LNCAP (cell line): ENCODE measurements at regions not wholly inside any gene's neighbourhood (a gene's known extent, or its start where the extent isn't known, plus 50 kb on each side); places are given as distances from the start of the nearest gene placed in this dataset.

Experiments used
- TF ChIP-seq, protein P1 (sequence below): fragments of 450-650 bp; IDR thresholded peaks from 2 replicates; pipeline ENCODE4 v1.5.1; 2017; ENCODE audit warnings: mild to moderate bottlenecking

DNA sequence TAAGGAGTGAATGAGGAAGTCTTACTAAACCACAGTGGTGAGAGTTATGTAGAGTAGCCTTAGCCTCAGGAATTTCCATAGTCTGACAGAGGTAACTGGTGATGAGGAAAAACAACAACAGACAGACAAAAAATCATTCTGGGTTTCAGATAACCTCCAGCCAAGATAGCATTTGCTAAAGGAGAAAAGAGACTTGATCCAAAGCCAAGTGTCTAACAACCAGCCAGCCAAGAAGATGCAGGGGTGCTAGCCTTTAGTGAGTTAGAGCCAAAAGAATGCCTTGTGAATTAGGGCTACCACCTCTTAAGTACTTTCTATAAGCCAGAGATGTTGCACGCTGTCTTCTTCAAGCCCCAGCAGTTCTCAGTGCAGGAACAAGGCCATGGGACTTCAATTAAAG lies 478.0 kb upstream of the CPEB2 start:
- TF ChIP-seq, protein P1, sequence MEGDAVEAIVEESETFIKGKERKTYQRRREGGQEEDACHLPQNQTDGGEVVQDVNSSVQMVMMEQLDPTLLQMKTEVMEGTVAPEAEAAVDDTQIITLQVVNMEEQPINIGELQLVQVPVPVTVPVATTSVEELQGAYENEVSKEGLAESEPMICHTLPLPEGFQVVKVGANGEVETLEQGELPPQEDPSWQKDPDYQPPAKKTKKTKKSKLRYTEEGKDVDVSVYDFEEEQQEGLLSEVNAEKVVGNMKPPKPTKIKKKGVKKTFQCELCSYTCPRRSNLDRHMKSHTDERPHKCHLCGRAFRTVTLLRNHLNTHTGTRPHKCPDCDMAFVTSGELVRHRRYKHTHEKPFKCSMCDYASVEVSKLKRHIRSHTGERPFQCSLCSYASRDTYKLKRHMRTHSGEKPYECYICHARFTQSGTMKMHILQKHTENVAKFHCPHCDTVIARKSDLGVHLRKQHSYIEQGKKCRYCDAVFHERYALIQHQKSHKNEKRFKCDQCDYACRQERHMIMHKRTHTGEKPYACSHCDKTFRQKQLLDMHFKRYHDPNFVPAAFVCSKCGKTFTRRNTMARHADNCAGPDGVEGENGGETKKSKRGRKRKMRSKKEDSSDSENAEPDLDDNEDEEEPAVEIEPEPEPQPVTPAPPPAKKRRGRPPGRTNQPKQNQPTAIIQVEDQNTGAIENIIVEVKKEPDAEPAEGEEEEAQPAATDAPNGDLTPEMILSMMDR: no peak

DNA sequence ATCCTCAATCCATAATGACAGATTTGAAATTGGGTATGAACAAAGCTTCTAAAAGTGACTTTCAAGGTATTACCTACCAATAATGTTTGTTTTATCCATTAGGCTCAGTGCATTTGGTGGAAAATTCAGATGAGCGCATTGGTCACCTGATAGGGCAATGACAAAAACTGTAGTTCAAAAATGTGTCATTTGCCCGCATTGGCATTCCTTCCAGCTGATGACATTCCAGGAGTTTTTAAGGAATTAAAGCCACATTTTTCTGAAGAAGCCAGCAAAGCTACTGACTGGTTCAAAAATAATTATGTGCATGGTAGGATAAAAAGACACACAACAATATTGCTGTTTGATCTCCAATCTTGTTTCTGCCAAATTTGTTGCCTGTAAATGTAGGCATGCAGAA lies 473.4 kb upstream of the CPEB2 start:
- TF ChIP-seq, protein P1: no peak

DNA sequence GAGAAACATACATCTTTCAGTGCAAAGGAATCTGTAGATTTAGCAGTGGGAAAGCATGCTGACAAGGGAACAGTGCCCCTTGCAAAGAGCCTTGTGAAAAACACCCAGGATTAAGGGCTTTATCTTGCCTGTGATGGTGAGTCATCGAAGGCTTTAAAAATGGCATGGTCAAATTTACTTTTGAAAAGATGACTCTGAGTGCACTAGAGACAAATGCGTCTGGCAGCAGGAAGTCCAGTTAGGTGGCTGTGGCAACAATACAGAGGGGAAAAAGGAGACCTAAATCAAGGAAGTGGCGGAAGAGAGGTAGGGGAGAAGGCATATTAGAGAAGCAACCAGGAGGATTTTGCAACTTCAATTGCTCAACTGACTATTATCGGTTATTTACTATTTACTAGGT lies 472.6 kb upstream of the CPEB2 start:
- TF ChIP-seq, protein P1: no peak

DNA sequence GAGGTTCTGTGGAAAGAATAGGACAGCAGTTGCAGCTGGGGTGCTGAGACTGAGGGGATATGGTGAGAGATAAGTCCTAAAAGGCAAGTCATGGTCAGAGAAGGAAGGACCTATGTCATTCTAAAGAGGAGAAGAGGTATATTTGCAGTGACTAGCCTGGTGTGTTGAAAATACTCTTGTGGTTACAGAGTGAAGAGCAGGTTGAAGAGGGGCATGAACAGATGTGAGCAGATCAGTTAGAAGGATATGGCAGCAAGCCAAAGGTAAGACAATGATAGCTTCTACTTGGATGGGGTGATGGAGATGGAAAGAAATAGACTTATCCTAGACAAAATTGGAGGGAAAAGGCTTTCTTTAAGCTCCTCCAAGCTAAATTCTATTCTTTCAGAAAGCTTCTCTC lies 469.8 kb upstream of the CPEB2 start:
- TF ChIP-seq, protein P1: no peak

DNA sequence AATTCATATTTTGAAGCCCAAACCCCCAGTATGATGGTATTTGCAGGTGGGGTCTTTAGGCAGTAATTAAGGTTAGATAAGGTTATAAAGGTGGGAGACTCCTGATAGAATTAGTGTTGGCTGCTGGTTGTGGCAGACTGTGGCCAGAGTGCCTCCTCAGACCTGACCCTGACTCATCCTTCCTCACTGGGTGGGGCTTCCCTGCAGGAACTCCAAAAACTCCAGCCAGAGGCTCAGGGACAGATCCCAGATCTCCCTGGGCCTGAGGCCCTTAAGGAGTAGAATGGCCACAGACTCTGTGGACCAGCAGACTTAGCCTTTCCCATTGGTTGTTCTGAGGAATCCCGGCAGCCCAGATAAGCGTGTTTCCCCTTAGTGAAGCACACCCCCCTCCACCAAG lies 463.0 kb upstream of the CPEB2 start:
- TF ChIP-seq, protein P1: no peak

DNA sequence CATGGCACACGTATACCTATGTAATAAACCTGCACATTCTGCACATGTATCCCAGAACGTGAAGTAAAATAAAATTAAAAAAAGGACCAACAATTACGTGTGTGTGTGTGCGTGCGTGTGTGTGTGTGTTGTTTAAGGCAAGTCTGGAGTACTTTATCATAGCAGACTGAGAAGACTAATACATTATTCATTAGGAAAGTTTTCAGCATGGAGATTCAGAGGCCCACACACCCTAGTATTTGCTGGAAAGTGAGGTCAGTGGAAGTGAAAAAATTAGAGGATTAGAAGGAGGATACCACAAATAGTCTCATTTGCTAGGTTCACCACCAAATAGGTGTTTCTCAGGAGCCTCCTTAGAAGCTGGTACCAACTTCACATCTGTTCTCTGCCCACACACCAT lies 457.1 kb upstream of the CPEB2 start:
- TF ChIP-seq, protein P1: no peak

DNA sequence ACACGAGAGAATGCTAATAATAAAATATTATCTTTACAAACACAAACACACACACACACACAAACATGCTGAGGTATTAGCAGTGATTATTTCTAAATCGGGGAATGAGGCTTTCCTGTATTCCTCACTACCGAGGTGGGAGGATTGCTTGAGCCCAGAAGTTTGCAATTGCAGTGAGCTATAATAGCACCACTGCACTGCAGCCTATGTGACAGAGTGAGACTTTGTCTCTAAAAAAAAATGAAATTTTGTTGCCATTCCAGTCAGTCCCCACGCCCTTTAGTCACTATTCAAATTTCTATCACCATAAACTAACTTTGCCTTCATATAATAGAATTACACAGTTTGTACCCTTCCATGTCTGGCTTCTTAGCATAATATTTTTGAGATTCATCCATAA lies 456.5 kb upstream of the CPEB2 start:
- TF ChIP-seq, protein P1: no peak

DNA sequence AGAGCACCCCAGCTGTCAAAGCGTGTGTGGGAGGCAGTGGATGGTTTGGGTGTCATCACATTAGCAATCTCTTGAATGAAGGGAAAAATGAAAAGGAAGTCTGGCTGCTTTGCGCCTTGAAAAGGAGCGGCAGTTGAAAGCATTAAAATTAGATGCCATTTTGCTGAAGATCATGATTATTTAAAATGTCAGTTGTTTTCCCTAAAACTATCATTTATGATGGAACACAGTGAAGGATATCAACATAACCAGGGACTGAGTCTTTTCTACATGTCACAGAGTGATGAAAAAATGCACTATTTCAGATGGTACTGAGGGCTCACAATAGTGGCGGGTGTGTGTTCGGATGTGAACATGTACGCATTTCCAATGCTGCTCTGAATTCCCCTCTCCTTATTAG lies 450.2 kb upstream of the CPEB2 start:
- TF ChIP-seq, protein P1: no peak
